Heart right ventricle (tissue), 16 donors: ENCODE measurements at regions not wholly inside any gene's neighbourhood (a gene's known extent, or its start where the extent isn't known, plus 50 kb on each side); places are given as distances from the start of the nearest gene placed in this dataset.

ENCODE experiments used
- ATAC-seq, 8 donors: fragments of 200-7000 bp; cut with Tn5 transposase; one replicate each; pipeline ENCODE4 v1.9.1; 2020; ENCODE audit warnings: mild to moderate bottlenecking in 8 of 8, moderate library complexity in 8 of 8, moderate number of reproducible peaks in 1 of 8
- DNase-seq, 2 donors: peaks; one replicate each; pipeline ENCODE4 v3.0.0-alpha.2; 2020
- H3K27ac ChIP-seq, 10 donors: fragments of 200-600 bp; sonication (generic) in 2 of 10; one replicate each; pipeline versions ENCODE4 v1.5.0 to v1.8.0; 2020 to 2022; ENCODE audit warnings: mild to moderate bottlenecking in 3 of 10
- H3K27me3 ChIP-seq, 7 donors: fragments of 200-600 bp; one replicate each; pipeline ENCODE4 v1.8.0; 2021 to 2022; ENCODE audit warnings: mild to moderate bottlenecking in 2 of 7
- H3K36me3 ChIP-seq, 9 donors: fragments of 200-600 bp; sonication (generic) in 1 of 9; one replicate each; pipeline versions ENCODE4 v1.5.0 to v1.8.0; 2020 to 2022; ENCODE audit warnings: mild to moderate bottlenecking in 2 of 9
- H3K4me1 ChIP-seq, 9 donors: fragments of 200-600 bp; sonication (generic) in 1 of 9; one replicate each; pipeline versions ENCODE4 v1.5.0 to v1.8.0; 2020 to 2022; ENCODE audit warnings: mild to moderate bottlenecking in 4 of 9
- H3K4me3 ChIP-seq, 10 donors: fragments of 200-600 bp; sonication (generic) in 2 of 10; one replicate each; pipeline versions ENCODE4 v1.5.0 to v1.8.0; 2020 to 2022; ENCODE audit warnings: mild to moderate bottlenecking in 7 of 10, moderate library complexity in 2 of 10
- H3K9me3 ChIP-seq, 11 donors: fragments of 200-600 bp in 10 of 11; sonication (generic) in 2 of 11; one replicate each; pipeline versions ENCODE4 v1.5.0 to v1.8.0; 2013 to 2022; ENCODE audit warnings: mild to moderate bottlenecking in 2 of 11, control low read depth in 1 of 11, moderate library complexity in 1 of 11
- CTCF ChIP-seq, 9 donors: fragments of 200-600 bp; sonication (generic) in 2 of 9; IDR thresholded peaks; one replicate each; pipeline versions ENCODE4 v1.5.0 to v1.8.0; 2021 to 2022; ENCODE audit warnings: antibody characterized with exemption in 9 of 9, mild to moderate bottlenecking in 5 of 9, moderate library complexity in 1 of 9
- WGBS, 2 donors: extraction: QIAGEN DNeasy Blood & Tissue Kit; methylation state at CpG; one replicate each; pipeline ENCODE4 v1.1.7; 2013; ENCODE audit warnings: inconsistent platforms in 1 of 2; 5-methylcytosine and 5-hydroxymethylcytosine counted together
- intact Hi-C, 10 donors: fragments of 100-400 bp; cut with DNase I; formaldehyde crosslinking; loops; one replicate each; pipeline versions ENCODE4 v1.11.1 to v1.14.2; 2022
- donor health status: Arrhythmogenic right ventricular cardiomyopathy.
- donor health status: ischemic (EF 13 %, LVEDD 7.1; RV severe dilation, severe dysfunction).
- donor health status: healthy with polysubstance abuse.
- donor health status: DM: no; HTN: yes; CAD: no.
- donor health status: DM: no; HTN: no; CAD: no.
- donor health status: ischemic (EF 25% LVEDD 6.9; RV normal size, moderate dysfunction).
- donor health status: ischemic (EF 25% LVEDD 5.7; RV mildly dilated, moderate dysfunction).
- donor health status: healthy.
- donor health status: DM: yes; HTN: yes; CAD: no.
- donor health status: Ischemic cardiomyopathy.
- donor health status: ischemic (EF 35%, LVEDD 5.7; RV mildly dilated, moderate dysfunction).
- donor health status: nonischemic (EF 11% LVEDD 7.7; RV severe dilation, severe dysfunction).
- donor health status: DM: yes; HTN: yes; CAD: no.
- donor health status: PGD.
- donor health status: ischemic (EF 29% LVEDD 5.4; RV normal size, mild dysfunction).
- donor health status: nonischemic (EF 23%, LVEDD 6.1; RV moderate dilation, normal function).

- TF ChIP-seq CTCF (IDR thresholded peaks at IDR 0.05), result no peak
- ATAC-seq (no peak), DNase-seq (no peak)
- H3K27ac ChIP-seq, result no peak overlapping the region
- WGBS, 2 donors, result 81% methylated on average over 16 of the region's 16 CpGs
- no peak overlapping the region for H3K4me3 ChIP-seq
- H3K4me1 ChIP-seq, result no peaks in the 10 kb centered on the region
- peaks cover 8 to 78% (median 41%) of the 10 kb centered on the region in 7 donors for H3K27me3 ChIP-seq
- H3K36me3 ChIP-seq, result no peaks in the 10 kb centered on the region
- intact Hi-C loops, result loop anchor here in 2 of 10 donors (10.0 kb wide), 2 partner anchors 1282 to 1702 kb away; no protein-coding TSS in a partner anchor
- H3K9me3 ChIP-seq, result no peaks in the 10 kb centered on the region
Measured at GRCh38 chr22:48496226-48496845, 1331.3 kb downstream of the BRD1 start.

- Histone ChIP-seq H3K27ac (no peak overlapping the region), H3K4me1 (peaks cover 0 to 5% (median 0%) of the 10 kb centered on the region in 9 donors), H3K9me3 (no peaks in the 10 kb centered on the region), H3K4me3 (no peak overlapping the region), H3K27me3 (peaks cover 8 to 78% (median 46%) of the 10 kb centered on the region in 7 donors), H3K36me3 (no peaks in the 10 kb centered on the region)
- no peak for TF ChIP-seq CTCF (IDR thresholded peaks at IDR 0.05)
- intact Hi-C loops, result loop anchor here in 2 of 10 donors (10.0 kb wide), 2 partner anchors 1281 to 1701 kb away; no protein-coding TSS in a partner anchor
- no peak for ATAC-seq
- no peak for DNase-seq
- 88 to 91% methylated on average over 8 of the region's 8 CpGs for WGBS, 2 donors
Measured at GRCh38 chr22:48495751-48496080, 1332.0 kb downstream of the BRD1 start.

- Histone ChIP-seq H3K27me3 (peaks cover 8 to 78% (median 52%) of the 10 kb centered on the region in 7 donors), H3K4me3 (no peak overlapping the region), H3K27ac (no peak overlapping the region), H3K36me3 (no peaks in the 10 kb centered on the region), H3K4me1 (peaks cover 0 to 10% (median 3%) of the 10 kb centered on the region in 9 donors), H3K9me3 (no peaks in the 10 kb centered on the region)
- ATAC-seq (no peak), DNase-seq (no peak)
- no peak for TF ChIP-seq CTCF (IDR thresholded peaks at IDR 0.05)
- intact Hi-C loops, result loop anchor here in 3 of 10 donors (5.0 to 10.0 kb wide), 3 partner anchors 1280 to 1700 kb away; no protein-coding TSS in a partner anchor
- WGBS, 2 donors, result 78 to 81% methylated on average over 20 of the region's 20 CpGs
Measured at GRCh38 chr22:48494968-48495750, 1332.5 kb downstream of the BRD1 start.

GRCh38 chr22:48494256-48494967 lies 1333.3 kb downstream of the BRD1 start:
- intact Hi-C loops, result loop anchor here in 3 of 10 donors (5.0 to 10.0 kb wide), 3 partner anchors 1280 to 1700 kb away; no protein-coding TSS in a partner anchor
- no peak overlapping the region for H3K4me3 ChIP-seq
- H3K4me1 ChIP-seq, result peaks cover 0 to 16% (median 7%) of the 10 kb centered on the region in 9 donors
- peaks cover 8 to 78% (median 58%) of the 10 kb centered on the region in 7 donors for H3K27me3 ChIP-seq
- H3K27ac ChIP-seq, result no peak overlapping the region
- TF ChIP-seq CTCF (IDR thresholded peaks at IDR 0.05), result no peak
- 79 to 80% methylated on average over 21 of the region's 21 CpGs for WGBS, 2 donors
- DNase-seq, result no peak
- no peaks in the 10 kb centered on the region for H3K9me3 ChIP-seq
- no peaks in the 10 kb centered on the region for H3K36me3 ChIP-seq
- ATAC-seq, result no peak
